ENCODE measurements at regions not wholly inside any gene's neighbourhood (a gene's known extent, or its start where the extent isn't known, plus 50 kb on each side); places are given as distances from the start of the nearest gene placed in this dataset.
"Not testable (repeated sequence)": the region's sequence is repeated elsewhere in the genome, so short reads cannot be mapped to it uniquely, and the experiment has no call there.

DNA sequence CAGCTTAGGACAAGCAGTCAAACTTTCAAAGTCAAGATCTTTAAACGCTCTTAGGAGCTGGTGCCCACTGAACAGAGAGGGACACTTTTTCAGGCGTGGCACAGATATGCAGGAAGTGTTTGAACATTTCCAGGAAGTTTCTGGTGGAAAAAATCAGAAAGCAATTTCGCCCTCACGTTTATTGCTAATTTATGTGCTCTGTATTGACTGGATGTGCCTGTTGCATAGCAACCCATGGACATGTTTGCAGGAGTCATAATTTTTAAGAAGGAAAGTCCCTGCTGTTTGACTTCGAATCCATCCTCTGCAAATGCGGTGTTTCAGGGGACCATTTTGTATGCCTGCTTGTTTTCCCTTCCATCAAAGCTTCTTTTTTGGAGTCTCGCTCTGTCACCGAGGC is 239.9 kb upstream of the IRF2BP2 start:
- intact Hi-C loops (cut with DNase I) = no loop called here
- H3K4me1 ChIP-seq = peaks cover 0 to 5% (median 0%) of the 10 kb centered on the region in 4 donors

DNA sequence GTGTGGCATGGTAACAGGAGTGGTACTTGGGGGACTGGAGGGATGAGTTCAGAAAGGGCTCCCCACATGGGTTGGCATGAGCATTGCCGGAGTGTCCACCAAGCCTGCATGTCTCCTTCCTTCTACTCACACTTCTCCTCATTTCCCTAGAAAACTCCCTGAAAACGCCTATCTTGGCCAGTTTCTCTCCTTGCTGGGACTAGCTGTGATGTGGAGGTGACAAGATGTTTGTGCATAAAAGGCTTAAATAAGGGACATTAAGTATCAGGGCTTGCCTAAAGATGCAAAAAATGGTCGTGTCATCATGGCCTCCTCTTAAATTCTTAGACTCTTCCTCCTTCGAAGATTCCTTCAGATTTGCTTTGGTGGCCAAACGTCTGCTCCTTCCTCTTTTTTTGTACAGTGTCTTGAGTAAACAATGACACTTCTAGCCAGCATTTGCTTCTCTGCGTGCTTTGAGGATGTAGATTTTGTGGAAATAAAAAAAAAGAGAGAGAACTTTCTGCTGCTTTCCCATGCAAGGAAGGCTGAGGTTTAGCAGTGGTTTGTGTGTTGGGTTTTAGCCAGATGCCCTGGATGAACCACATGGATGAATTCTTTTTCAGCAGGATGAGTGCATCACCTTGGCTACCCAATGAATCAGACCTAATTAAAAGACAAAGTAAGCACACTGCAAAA is 239.1 kb upstream of the IRF2BP2 start:
- H3K9me3 ChIP-seq = no peaks in the 10 kb centered on the region
- no peaks in the 10 kb centered on the region for H3K36me3 ChIP-seq
- H3K4me1 ChIP-seq = peaks cover 0 to 8% (median 0%) of the 10 kb centered on the region in 4 donors
- no peaks in the 10 kb centered on the region for H3K27me3 ChIP-seq
- TF ChIP-seq POLR2A (IDR thresholded peaks at IDR 0.05) = no peak
- TF ChIP-seq, protein P1, sequence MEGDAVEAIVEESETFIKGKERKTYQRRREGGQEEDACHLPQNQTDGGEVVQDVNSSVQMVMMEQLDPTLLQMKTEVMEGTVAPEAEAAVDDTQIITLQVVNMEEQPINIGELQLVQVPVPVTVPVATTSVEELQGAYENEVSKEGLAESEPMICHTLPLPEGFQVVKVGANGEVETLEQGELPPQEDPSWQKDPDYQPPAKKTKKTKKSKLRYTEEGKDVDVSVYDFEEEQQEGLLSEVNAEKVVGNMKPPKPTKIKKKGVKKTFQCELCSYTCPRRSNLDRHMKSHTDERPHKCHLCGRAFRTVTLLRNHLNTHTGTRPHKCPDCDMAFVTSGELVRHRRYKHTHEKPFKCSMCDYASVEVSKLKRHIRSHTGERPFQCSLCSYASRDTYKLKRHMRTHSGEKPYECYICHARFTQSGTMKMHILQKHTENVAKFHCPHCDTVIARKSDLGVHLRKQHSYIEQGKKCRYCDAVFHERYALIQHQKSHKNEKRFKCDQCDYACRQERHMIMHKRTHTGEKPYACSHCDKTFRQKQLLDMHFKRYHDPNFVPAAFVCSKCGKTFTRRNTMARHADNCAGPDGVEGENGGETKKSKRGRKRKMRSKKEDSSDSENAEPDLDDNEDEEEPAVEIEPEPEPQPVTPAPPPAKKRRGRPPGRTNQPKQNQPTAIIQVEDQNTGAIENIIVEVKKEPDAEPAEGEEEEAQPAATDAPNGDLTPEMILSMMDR (IDR thresholded peaks at IDR 0.05) = no peak
- WGBS (ENCODE audit: insufficient coverage, low coverage, low lambda C conversion rate, missing lambda C conversion rate) = 41% methylated on average over 6 of the region's 6 CpGs
- intact Hi-C loops (cut with DNase I) = no loop called here
- ATAC-seq (peak in 3 of 4 donors; percentile 33 to 52 (median 44)), DNase-seq (peak in 1 of 3 donors; percentile 33)
- no peak overlapping the region for H3K27ac ChIP-seq
- H3K4me3 ChIP-seq = no peak overlapping the region

More for the DNA sequence above, 239.9 kb upstream of the IRF2BP2 start:
- TF ChIP-seq POLR2A (IDR thresholded peaks at IDR 0.05) = no peak
- TF ChIP-seq, protein P1 (IDR thresholded peaks at IDR 0.05) = no peak
- no peaks in the 10 kb centered on the region for H3K9me3 ChIP-seq
- ATAC-seq = no peak
- H3K4me3 ChIP-seq = no peak overlapping the region
- H3K27me3 ChIP-seq = no peaks in the 10 kb centered on the region
- no peak overlapping the region for H3K27ac ChIP-seq
- H3K36me3 ChIP-seq = no peaks in the 10 kb centered on the region
- DNase-seq = no peak
- 83% methylated on average over 4 of the region's 8 CpGs for WGBS (ENCODE audit: insufficient coverage, low coverage, low lambda C conversion rate, missing lambda C conversion rate)

DNA sequence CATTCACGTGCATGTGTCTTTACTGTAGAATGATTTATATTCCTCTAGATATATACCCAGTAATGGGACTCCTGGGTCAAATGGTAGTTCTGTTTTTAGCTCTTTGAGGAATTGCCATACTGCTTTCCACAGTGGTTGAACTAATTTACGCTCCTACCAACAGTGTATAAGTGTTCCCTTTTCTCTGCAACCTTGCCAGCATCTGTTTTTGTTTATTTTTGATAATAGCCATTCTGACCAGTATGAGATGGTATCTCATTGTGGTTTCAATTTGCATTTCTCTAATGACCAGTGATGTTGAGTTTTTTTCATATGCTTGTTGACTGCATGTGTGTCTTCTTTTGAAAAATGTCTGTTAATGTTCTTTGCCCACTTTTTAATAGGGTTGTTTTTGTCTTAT is 236.8 kb upstream of the IRF2BP2 start:
- H3K4me1 ChIP-seq = peaks cover 0 to 12% (median 0%) of the 10 kb centered on the region in 4 donors
- H3K27ac ChIP-seq; H3K27me3 ChIP-seq; intact Hi-C loops (cut with DNase I); H3K36me3 ChIP-seq; DNase-seq; H3K4me3 ChIP-seq; ATAC-seq; H3K9me3 ChIP-seq: not testable (repeated sequence)
- WGBS (ENCODE audit: insufficient coverage, low coverage, low lambda C conversion rate, missing lambda C conversion rate) = 100% methylated on average over 2 of the region's 2 CpGs

DNA sequence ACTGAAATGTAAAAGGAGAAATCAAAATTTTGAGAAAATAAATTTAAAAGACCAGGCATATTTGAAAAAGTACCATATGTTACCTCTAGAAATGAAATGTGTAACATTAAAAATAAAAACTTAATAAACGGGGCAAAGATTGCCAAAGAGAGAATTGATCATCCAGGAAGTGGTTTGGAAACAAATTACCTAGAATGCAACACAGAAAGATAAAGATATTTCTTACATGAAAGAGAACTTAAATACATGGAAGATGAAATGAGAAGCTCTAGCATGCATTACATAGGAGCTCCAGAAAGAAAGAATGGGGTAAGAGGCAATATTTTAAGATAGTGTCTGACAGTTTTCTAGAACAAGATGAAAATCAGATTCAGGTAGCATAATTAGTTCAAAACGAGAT is 235.9 kb upstream of the IRF2BP2 start:
- no peak overlapping the region for H3K4me3 ChIP-seq
- TF ChIP-seq, protein P1 (IDR thresholded peaks at IDR 0.05) = no peak
- TF ChIP-seq POLR2A (IDR thresholded peaks at IDR 0.05) = no peak
- intact Hi-C loops (cut with DNase I) = no loop called here
- H3K36me3 ChIP-seq = no peaks in the 10 kb centered on the region
- no peaks in the 10 kb centered on the region for H3K27me3 ChIP-seq
- H3K9me3 ChIP-seq = no peaks in the 10 kb centered on the region
- 29% methylated on average over 1 of the region's 2 CpGs for WGBS (ENCODE audit: insufficient coverage, low coverage, low lambda C conversion rate, missing lambda C conversion rate)
- H3K4me1 ChIP-seq = peaks cover 0 to 17% (median 0%) of the 10 kb centered on the region in 4 donors
- H3K27ac ChIP-seq = no peak overlapping the region
- ATAC-seq (no peak), DNase-seq (no peak)

DNA sequence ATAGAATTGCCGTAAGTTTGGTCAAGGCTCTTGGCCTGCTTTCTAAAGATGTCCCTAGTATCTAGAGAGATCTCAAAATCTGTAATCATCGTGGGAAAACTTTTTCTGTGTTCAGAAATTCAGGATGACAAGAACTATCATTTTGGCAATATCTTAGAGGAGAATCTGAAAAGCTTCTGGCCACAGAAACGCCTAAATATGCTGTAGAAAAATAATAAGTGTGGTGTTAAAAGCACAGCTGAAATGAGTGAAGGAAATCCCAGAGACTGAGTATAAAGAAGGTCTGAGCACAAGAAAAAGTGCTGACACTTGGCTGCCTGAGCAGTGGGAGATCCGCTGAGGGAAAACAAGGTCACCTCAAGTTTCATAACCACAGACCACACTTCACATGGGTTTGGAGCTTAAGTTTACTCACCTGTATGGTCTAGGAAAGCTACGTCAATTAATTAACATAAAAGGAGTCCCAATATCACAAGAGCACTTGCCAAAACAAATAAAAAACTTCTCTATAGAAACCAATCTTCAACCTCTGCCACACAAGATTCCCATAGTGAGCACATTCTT is 235.2 kb upstream of the IRF2BP2 start:
- H3K27ac ChIP-seq = no peak overlapping the region
- intact Hi-C loops (cut with DNase I) = no loop called here
- no peak overlapping the region for H3K4me3 ChIP-seq
- peaks cover 0 to 17% (median 0%) of the 10 kb centered on the region in 4 donors for H3K4me1 ChIP-seq
- peak in 3 of 4 donors; percentile 21 to 56 (median 46) for ATAC-seq
- no peaks in the 10 kb centered on the region for H3K9me3 ChIP-seq
- TF ChIP-seq POLR2A (IDR thresholded peaks at IDR 0.05) = no peak
- TF ChIP-seq, protein P1 (IDR thresholded peaks at IDR 0.05) = no peak
- H3K27me3 ChIP-seq = no peaks in the 10 kb centered on the region
- no peak for DNase-seq
- WGBS (ENCODE audit: insufficient coverage, low coverage, low lambda C conversion rate, missing lambda C conversion rate) = 51% methylated on average over 5 of the region's 5 CpGs
- no peaks in the 10 kb centered on the region for H3K36me3 ChIP-seq
